ENCODE measurements at regions not wholly inside any gene's neighbourhood (a gene's known extent, or its start where the extent isn't known, plus 50 kb on each side); places are given as distances from the start of the nearest gene placed in this dataset.

DNA sequence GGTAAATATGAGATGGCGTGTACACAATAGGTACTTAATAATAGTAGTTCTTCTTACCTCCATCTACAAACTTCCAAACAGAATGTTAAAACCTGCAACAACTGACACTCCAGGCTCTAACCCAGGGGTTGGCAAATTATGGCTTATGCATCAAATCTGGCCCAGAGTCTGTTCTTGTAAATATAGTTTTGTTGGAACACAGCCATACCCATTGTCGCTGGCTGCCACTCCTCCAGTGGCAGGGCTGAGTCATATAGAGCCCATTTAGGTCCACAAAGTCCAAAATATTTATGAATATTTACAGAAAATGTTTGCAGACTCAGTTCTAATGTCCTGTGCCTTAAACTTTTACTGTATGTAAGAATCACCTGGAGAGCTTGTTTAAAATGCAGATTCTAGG is 69.9 kb upstream of the BTBD3 start:
- TF ChIP-seq, protein P1, sequence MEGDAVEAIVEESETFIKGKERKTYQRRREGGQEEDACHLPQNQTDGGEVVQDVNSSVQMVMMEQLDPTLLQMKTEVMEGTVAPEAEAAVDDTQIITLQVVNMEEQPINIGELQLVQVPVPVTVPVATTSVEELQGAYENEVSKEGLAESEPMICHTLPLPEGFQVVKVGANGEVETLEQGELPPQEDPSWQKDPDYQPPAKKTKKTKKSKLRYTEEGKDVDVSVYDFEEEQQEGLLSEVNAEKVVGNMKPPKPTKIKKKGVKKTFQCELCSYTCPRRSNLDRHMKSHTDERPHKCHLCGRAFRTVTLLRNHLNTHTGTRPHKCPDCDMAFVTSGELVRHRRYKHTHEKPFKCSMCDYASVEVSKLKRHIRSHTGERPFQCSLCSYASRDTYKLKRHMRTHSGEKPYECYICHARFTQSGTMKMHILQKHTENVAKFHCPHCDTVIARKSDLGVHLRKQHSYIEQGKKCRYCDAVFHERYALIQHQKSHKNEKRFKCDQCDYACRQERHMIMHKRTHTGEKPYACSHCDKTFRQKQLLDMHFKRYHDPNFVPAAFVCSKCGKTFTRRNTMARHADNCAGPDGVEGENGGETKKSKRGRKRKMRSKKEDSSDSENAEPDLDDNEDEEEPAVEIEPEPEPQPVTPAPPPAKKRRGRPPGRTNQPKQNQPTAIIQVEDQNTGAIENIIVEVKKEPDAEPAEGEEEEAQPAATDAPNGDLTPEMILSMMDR (conservative IDR thresholded peaks at IDR 0.05): no peak
- no peak for TF ChIP-seq EZH2 (IDR thresholded peaks at IDR 0.05; ENCODE audit: low read depth)
